ENCODE measurements at regions not wholly inside any gene's neighbourhood (a gene's known extent, or its start where the extent isn't known, plus 50 kb on each side); places are given as distances from the start of the nearest gene placed in this dataset.

DNA sequence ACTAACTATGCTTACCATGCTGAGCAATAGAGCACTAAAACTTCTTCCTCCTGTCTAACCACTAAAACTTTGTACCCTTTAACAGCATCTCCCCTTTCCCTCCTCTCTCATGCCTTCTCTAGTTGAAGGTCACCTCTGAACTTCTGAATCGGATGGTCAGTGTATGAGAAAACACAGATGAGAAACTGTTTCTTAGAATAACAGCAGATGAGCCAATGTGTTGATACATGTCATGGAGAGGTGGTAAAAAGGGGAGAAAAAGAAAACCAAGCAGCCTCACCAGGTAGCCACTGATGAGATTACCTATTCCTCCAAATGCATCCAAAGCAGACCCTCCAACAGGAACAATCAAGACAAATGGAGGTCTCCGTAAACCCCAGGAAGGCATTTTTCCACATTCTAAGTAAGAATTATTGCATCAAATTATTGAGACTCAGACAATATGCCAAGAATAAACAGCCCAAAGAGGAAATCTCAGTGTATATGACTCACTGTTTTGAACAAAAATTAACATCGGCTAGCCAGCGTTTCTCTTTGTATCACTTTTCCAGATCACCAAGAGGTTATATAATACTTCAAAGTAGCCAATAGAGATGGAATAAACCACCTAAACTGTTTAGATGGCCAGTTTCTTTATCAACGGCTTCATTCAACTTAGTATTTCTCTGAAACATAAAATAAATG lies 793.3 kb upstream of the SOX9 start:
- Histone ChIP-seq H3K9me3 (ENCODE audit: low read depth, low read length, poor library complexity, severe bottlenecking) (no peaks in the 10 kb centered on the region), H3K4me3 (ENCODE audit: low read depth, low read length, poor library complexity, severe bottlenecking) (no peak overlapping the region), H3K27me3 (replicated peaks; ENCODE audit: insufficient read depth, low read depth, low read length, poor library complexity) (no peaks in the 10 kb centered on the region), H3K27ac (ENCODE audit: low read depth, low read length, poor library complexity, severe bottlenecking) (no peak overlapping the region), H3K36me3 (ENCODE audit: insufficient read depth, low read length, poor library complexity, severe bottlenecking) (no peaks in the 10 kb centered on the region), H3K4me1 (ENCODE audit: insufficient read depth, low read length, poor library complexity, severe bottlenecking) (no peaks in the 10 kb centered on the region)
- ChIA-PET POLR2A (ENCODE audit: low non-redundant PET) (no interaction called here), CTCF (no interaction called here)
- intact Hi-C loops (cut with micrococcal nuclease; ENCODE audit: unreplicated experiment), result no loop called here
- no TSS peak for BruUV-seq (replicated peaks)
- no peak for TF ChIP-seq EZH2 (IDR thresholded peaks at IDR 0.05; ENCODE audit: borderline replicate concordance, low read depth, low read length, poor library complexity, severe bottlenecking)
- TF ChIP-seq CTCF (conservative IDR thresholded peaks at IDR 0.05; ENCODE audit: low read depth, low read length), result no peak
- DNase-seq (ENCODE audit: low spot score), result no peak

- H3K4me1 ChIP-seq (ENCODE audit: insufficient read depth, low read length, poor library complexity, severe bottlenecking), result no peaks in the 10 kb centered on the region
- DNase-seq (ENCODE audit: low spot score), result no peak
- H3K9me3 ChIP-seq (ENCODE audit: low read depth, low read length, poor library complexity, severe bottlenecking), result no peaks in the 10 kb centered on the region
- H3K36me3 ChIP-seq (ENCODE audit: insufficient read depth, low read length, poor library complexity, severe bottlenecking), result no peaks in the 10 kb centered on the region
- ChIA-PET CTCF (no interaction called here), POLR2A (ENCODE audit: low non-redundant PET) (no interaction called here)
- BruUV-seq (replicated peaks), result no TSS peak
- H3K4me3 ChIP-seq (ENCODE audit: low read depth, low read length, poor library complexity, severe bottlenecking), result no peak overlapping the region
- TF ChIP-seq CTCF (conservative IDR thresholded peaks at IDR 0.05; ENCODE audit: low read depth, low read length) (no peak), EZH2 (IDR thresholded peaks at IDR 0.05; ENCODE audit: borderline replicate concordance, low read depth, low read length, poor library complexity, severe bottlenecking) (no peak)
- H3K27ac ChIP-seq (ENCODE audit: low read depth, low read length, poor library complexity, severe bottlenecking), result no peak overlapping the region
- intact Hi-C loops (cut with micrococcal nuclease; ENCODE audit: unreplicated experiment), result no loop called here
- no peaks in the 10 kb centered on the region for H3K27me3 ChIP-seq (replicated peaks; ENCODE audit: insufficient read depth, low read depth, low read length, poor library complexity)
Measured at GRCh38 chr17:71329310-71330098, 791.3 kb upstream of the SOX9 start.

DNA sequence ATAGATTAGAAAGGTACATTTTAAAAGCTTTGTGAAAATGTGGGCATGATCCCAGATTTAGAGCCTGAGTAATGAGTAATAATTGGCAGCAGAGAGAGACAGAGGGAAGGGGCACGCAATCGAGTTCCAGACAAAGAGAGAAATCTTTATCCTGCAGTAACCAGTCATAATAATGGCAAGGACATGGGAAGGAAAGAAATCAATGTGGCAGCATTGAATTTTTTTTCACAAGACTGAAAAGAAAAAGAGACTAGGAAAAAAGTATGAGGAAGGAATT lies 790.8 kb upstream of the SOX9 start:
- Histone ChIP-seq H3K4me3 (ENCODE audit: low read depth, low read length, poor library complexity, severe bottlenecking) (no peak overlapping the region), H3K9me3 (ENCODE audit: low read depth, low read length, poor library complexity, severe bottlenecking) (no peaks in the 10 kb centered on the region), H3K4me1 (ENCODE audit: insufficient read depth, low read length, poor library complexity, severe bottlenecking) (no peaks in the 10 kb centered on the region), H3K27me3 (replicated peaks; ENCODE audit: insufficient read depth, low read depth, low read length, poor library complexity) (no peaks in the 10 kb centered on the region), H3K36me3 (ENCODE audit: insufficient read depth, low read length, poor library complexity, severe bottlenecking) (no peaks in the 10 kb centered on the region), H3K27ac (ENCODE audit: low read depth, low read length, poor library complexity, severe bottlenecking) (no peak overlapping the region)
- intact Hi-C loops (cut with micrococcal nuclease; ENCODE audit: unreplicated experiment), result no loop called here
- ChIA-PET CTCF (no interaction called here), POLR2A (ENCODE audit: low non-redundant PET) (no interaction called here)
- no peak for TF ChIP-seq EZH2 (IDR thresholded peaks at IDR 0.05; ENCODE audit: borderline replicate concordance, low read depth, low read length, poor library complexity, severe bottlenecking)
- no peak for TF ChIP-seq CTCF (conservative IDR thresholded peaks at IDR 0.05; ENCODE audit: low read depth, low read length)
- no peak for DNase-seq (ENCODE audit: low spot score)
- BruUV-seq (replicated peaks), result no TSS peak
